Kidney epithelial cell (primary cell): ENCODE measurements at regions not wholly inside any gene's neighbourhood (a gene's known extent, or its start where the extent isn't known, plus 50 kb on each side); places are given as distances from the start of the nearest gene placed in this dataset.

Experiments used
- DNase-seq: peaks from one replicate; pipeline ENCODE4 v3.0.0-alpha.2; 2010; ENCODE audit warnings: low read depth
- H3K27me3 ChIP-seq: 2 replicates; pipeline ENCODE4 v1.6.0; 2011; ENCODE audit warnings: low read length; ENCODE audit not compliant: control insufficient read depth, insufficient read depth
- H3K36me3 ChIP-seq: 2 replicates; pipeline ENCODE4 v1.5.1; 2011; ENCODE audit warnings: low read length; ENCODE audit not compliant: control insufficient read depth, insufficient read depth
- H3K4me3 ChIP-seq: 2 replicates; pipeline ENCODE4 v1.5.1; 2011; ENCODE audit warnings: low read depth, mild to moderate bottlenecking, control low read depth, low read length
- CTCF ChIP-seq: IDR thresholded peaks from 2 replicates; pipeline ENCODE4 v1.5.1; 2011; ENCODE audit warnings: mild to moderate bottlenecking, moderate library complexity, low read length, control low read depth, inconsistent platforms; ENCODE audit not compliant: insufficient read depth, poor library complexity, severe bottlenecking

- no peak for DNase-seq
- H3K36me3 ChIP-seq = no peaks in the 10 kb centered on the region
- TF ChIP-seq CTCF = no peak
- peaks cover 4% of the 10 kb centered on the region for H3K27me3 ChIP-seq
- no peak overlapping the region for H3K4me3 ChIP-seq
These were observed 166.0 kb upstream of the CDH4 start for GRCh38 chr20:61086031-61086430.

- TF ChIP-seq CTCF = no peak
- Histone ChIP-seq H3K27me3 (no peaks in the 10 kb centered on the region), H3K36me3 (no peaks in the 10 kb centered on the region), H3K4me3 (no peak overlapping the region)
- DNase-seq = no peak
These were observed 161.5 kb upstream of the CDH4 start for GRCh38 chr20:61090541-61090940.

- DNase-seq = no peak
- H3K4me3 ChIP-seq = no peak overlapping the region
- TF ChIP-seq CTCF = no peak
- no peaks in the 10 kb centered on the region for H3K36me3 ChIP-seq
- no peaks in the 10 kb centered on the region for H3K27me3 ChIP-seq
These were observed 159.8 kb upstream of the CDH4 start for GRCh38 chr20:61092251-61092650.

- Histone ChIP-seq H3K27me3 (peaks cover 2% of the 10 kb centered on the region), H3K36me3 (no peaks in the 10 kb centered on the region), H3K4me3 (no peak overlapping the region)
- no peak for DNase-seq
- no peak for TF ChIP-seq CTCF
These were observed 157.5 kb upstream of the CDH4 start for GRCh38 chr20:61094581-61094980.

- Histone ChIP-seq H3K27me3 (peaks cover 3% of the 10 kb centered on the region), H3K36me3 (no peaks in the 10 kb centered on the region), H3K4me3 (no peak overlapping the region)
- DNase-seq = no peak
- TF ChIP-seq CTCF = no peak
These were observed 155.6 kb upstream of the CDH4 start for GRCh38 chr20:61096463-61096862.

DNA sequence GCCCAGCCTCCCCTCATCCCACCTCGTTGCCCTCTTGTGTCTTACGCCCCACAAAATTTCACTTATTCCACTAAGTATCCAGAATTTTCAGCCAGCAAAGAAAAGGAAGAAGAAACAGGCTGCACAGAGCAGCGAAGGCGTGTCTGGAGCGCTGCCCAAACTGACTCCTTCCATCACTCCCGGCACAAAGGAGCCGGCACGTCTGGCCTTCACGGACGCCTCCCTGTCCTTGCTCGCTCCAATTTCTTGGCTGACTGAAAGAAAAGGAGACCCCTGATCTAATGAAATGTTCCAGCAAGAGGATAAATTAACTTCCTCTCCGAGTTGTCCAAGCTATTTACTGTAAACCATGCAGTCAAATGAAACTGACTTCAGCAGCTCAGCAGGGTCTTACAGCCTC, 152.3 kb upstream of the CDH4 start:
- no peak for TF ChIP-seq CTCF
- Histone ChIP-seq H3K27me3 (peaks cover 7% of the 10 kb centered on the region), H3K4me3 (no peak overlapping the region), H3K36me3 (no peaks in the 10 kb centered on the region)
- no peak for DNase-seq
